Tongue (tissue), 1 donor: ENCODE measurements at regions not wholly inside any gene's neighbourhood (a gene's known extent, or its start where the extent isn't known, plus 50 kb on each side); places are given as distances from the start of the nearest gene placed in this dataset.
A peak's percentile ranks its signal among the peaks of the same experiment; 100 is the strongest.
"Not testable (repeated sequence)": the region's sequence is repeated elsewhere in the genome, so short reads cannot be mapped to it uniquely, and the experiment has no call there.

ENCODE experiments used
- DNase-seq: peaks from one replicate; pipeline ENCODE4 v3.0.0-alpha.2; 2015

DNA sequence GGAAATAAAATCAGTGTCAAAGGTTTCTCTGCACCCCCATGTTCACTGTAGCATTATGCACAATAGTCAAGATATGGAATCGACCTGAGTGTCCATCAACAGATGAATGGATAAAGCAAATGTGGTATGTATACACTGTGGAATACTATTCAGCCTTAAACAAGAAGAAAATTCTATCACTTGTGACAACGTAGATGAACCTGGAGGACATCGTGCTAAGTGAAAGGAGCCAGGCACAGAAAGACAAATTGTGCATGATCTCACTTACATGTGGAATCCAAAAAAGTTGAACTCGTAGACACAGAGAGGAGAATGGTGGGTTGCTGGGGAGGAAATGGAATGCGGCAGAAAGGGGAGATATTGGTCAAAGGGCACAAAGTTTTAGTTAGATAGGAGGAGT lies 136.3 kb upstream of the ESR1 start:
- DNase-seq: no peak

DNA sequence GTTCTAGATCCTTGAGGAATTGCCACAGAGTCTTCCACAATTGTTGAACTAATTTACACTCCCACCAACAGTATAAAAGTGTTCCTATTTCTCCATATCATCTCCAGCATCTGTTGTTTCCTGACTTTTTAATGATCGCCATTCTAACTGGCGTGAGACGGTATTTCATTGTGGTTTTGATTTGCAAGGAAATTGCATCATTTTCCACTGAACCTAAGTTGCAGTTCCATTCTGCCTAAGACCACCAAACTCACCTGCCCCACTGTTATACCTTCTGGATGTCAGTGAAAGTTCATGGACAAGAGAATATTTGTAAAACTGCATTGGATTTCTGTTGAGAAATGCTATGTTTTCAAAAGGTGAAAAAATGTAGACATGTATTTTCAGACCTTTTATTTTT lies 132.9 kb upstream of the ESR1 start:
- DNase-seq: no peak

DNA sequence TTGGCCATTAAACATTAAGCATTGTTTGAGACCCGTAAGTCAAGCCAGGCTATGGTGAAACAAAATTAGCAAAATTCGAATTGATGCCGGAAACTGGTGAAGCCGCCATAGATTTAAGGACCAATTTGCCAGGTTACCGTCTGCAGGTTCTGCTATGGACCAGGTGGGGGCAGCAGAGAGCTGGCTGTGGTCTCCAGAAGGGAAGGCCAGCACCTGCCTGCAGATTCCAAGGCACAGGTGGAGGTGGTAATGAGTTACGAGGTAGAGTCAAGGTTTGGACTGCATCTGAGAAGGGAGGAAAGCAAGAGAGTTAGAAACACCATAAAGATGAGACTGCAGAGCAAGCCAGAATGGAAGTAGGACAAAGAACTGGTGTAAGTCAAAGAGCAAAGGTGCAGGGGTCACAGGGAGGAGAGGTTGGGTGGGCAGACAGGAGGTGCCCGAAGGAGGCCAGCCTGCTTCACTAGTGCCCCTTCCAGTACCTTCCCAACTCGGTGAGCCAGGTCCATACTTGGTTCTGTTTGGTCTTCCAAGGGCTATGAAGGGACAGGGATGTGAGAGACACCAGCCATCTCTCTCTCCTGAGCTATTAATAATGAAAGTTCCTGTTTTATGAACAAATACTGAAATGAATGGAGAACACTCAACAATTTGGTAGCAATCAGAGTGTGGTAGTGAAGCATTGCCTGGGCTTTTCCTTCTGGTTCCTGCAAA lies 131.6 kb upstream of the ESR1 start:
- peak; percentile 38 for DNase-seq

DNA sequence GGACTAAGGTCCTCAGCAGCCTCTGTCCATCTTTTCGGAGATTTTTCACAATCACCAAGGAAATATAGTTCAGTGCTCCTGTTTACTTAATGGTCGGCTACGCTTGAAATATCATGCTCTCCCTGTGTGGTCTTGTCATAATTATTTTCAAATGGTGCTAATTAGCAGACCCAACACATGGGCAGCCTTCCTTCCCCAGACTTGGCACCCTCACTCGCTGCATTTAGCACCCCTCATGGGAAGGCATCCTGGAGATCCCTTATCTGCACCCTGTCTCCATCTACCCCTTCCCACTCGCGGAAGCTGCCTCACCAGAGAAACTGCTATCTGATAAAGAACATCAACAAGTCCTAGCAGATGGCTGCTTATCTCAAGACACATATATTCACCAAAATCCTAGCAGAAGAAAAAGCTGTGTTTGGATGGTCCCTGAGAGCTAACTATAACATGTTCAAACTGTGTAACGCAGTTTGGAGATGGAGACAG lies 131.0 kb upstream of the ESR1 start:
- DNase-seq: no peak

DNA sequence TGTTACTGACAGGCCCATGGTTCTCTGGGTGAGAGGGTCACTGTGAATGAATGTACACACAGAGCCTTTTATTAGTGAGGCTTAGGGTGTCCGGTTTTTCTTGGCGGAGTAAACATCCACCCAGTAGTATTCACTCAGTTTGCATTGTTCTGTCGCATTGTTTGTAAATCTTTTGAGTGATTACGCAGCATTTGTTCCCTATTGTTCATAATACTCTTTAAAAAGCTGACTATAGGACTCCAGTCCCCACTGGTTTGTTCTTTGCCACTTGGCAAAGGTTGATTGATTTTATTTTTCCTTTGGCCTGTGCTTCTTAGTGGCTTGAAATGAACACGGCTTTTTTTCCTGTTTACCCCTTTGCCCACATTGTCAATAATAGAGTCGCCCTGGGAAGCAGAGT lies 130.1 kb upstream of the ESR1 start:
- DNase-seq: no peak

DNA sequence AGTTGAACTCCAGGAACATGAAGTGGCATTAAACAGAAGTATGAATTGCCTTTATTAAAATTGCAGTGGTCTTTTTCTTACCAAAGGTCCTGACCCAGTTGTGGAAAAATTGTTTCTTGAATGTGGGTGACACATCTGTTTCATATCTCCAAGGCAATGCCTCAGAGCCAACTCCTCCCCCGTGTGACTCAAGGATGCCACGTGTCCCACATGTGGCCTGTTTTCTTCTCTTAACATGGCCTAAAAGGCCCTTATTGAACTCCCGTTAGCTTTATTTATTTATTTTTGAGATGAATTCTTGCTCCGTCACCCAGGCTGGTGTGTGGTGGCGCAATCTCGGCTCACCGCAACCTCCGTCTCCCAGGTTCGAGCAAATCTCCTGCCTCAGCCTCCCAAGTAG lies 128.4 kb upstream of the ESR1 start:
- no peak for DNase-seq

DNA sequence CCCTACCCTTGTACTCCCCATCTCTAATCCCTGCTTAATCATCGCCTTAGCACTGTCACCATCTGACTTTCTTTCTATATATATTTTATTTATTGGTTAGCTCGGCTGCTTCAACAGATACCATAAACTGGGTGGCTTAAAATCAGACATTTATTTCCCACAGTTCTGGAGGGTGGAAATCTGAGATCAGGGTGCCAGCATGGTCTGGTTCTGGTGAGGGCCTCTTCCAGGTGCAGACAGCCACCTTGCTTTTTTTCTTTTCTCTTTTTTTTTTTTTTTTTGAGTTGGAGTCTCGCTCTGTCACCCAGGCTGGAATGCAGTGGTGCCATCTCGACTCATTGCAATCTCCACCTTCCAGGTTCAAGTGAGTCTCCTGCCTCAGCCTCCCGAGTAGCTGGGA lies 127.5 kb upstream of the ESR1 start:
- DNase-seq: no peak

DNA sequence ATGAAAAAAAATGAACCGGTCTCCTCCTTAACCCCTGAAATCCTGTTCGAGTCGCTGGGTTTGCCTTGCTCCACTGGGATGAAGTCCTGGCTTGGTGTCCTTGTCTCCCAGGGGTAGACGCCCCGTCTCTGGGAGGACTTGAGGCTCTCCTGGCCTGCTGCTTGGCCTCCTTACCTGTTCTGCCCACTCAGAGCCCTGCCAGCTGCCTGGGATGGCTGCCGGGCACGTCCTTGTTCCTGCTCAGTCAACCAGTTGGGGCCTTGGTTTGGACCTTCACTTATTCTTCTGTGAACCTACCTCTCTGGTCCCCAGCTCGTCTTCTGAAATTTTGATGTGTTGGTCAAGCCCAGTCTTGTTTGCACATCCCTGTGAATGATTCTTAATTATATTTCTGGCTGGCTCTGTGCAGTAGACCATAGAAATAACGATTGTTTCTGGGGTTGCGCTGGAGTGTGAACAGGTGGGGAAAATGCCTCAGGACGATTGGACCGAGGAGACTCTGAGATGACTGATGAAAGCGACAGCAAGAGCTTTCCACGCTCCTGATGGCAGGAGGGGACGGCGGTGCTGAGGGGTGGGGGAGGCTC lies 126.5 kb upstream of the ESR1 start:
- DNase-seq: no peak

DNA sequence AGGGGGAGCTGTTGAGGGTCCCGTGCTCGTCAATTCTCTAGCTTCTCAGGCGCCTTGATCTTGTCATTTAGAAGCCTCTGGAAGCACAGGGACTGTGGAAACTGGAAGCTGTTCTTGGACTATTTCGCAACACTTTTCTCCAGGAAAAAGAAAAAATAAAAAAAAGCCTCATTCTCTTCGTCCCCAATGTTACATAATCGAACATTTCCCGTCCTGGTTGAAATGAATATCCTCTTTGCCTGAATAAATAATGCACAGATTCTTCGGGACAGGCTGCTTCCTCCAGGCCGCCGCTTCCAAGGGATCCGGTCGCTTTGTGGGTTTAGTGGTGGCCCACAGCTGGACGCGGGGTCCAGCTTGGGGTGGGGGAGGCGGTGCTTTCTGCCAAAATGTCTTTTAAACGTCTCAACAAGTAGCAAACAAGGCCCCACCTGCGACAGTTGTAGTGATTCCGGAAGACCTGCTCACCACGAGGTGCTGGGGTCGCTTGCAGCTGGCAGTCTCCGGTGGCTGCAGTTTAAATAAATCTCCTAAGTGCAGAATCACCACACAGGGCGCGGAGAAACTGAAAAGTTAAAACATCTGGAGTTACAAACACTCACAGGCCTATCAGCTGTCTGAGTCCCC lies 125.9 kb upstream of the ESR1 start:
- DNase-seq: peak; percentile 24

DNA sequence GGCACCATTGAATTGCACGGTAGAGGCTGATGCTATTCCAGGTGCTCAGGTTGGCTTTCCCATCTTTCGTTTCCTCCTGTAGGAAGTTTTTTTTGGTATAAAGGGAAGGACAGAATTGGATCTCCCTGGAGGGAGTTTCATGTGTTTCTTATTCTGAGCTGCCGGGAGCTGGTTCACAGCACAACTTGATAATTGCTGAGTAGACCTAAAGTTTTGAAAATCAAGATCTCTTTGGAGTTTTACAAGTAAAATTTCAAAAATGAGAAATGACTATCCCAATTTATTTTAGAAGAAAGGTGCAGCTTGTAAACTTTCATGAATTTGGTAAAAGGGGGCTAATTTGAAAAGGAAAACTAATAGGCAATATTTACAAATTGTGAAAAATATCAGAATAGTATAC lies 125.2 kb upstream of the ESR1 start:
- no peak for DNase-seq

DNA sequence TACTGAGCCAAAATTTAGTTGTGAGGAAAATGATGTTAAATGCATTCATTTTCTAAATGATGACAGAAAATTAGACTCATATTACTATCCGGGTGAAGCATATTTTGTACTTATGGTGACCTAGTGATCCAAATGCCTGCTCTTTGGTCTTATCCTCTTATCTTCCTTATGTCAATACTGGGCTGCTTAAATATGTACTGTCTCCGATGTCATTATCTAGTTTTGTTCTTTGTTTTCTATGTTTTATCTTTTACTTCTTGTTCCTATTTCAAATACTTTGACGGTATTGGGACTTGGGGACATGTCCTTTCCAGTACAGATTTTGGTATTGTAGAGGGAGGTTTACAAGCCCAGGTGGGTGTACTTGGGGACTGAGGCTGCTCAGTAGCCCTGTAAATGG lies 124.6 kb upstream of the ESR1 start:
- no peak for DNase-seq

DNA sequence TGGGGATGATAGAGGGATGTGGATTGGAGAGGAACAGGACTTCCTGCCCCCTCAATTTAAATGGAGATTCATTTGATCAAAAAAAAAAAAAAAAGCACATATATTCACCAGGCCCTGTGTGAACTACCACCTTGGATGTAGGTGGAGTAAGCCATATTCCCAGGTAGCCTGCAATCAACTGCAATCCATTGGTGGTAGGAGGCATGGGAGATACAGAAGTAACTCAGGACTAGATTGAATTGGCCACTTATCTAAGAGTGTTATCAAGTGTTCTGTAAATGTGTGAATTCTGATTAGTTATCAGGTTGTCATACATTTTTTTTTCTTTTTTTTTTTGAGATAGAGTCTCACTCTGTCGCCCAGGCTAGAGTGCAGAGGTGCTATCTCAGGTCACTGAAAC lies 124.1 kb upstream of the ESR1 start:
- no peak for DNase-seq

DNA sequence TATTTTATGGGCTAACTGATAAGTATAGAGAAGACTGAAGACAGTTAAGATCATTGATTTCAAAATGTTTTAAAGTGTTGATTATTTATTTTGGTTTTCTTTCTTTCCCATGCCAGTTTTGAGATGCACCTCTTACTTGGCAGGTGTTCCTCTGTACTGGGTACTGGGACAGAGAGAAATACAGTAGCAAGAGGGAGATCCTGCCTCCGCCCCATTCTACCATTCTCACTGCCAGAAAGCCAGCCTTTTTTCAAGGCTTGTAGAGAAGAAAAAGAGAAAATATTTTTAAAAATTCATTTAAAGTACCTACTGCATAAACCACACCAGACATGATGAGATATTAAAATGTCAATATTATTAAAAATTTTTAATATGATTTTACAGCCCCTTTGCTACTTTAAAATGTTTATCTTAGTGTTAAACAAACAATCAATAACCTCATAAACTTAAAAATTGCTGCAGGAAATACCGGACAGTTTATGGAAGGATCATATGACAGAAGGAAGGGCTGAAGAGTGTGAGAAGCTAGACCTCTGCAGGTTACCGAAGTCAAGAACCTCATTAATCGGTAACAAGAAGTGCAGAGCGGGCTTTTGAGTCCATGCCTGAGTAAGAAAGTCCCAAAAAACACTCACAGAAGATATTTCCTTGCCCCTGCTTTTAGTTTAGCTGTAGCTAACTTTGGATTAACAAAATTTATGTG lies 117.8 kb upstream of the ESR1 start:
- no peak for DNase-seq

DNA sequence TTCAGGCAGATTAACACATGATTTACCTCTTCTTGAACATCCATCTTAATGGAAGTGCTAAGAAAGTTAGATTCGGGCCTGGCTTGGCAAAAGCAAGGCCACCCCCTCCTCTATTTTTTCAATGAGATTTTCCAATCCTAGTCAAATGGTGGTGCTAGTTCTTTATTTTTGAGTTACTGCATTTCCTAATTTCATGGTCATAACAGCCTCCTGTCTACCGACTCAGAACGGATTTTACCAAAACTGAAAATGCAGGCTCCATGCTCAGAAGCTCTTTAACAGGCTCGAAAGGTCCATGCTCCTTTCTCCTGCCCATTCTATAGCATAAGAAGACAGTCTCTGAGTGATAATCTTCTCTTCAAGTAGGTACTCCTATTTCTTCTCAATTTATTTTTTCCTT lies 117.2 kb upstream of the ESR1 start:
- no peak for DNase-seq

DNA sequence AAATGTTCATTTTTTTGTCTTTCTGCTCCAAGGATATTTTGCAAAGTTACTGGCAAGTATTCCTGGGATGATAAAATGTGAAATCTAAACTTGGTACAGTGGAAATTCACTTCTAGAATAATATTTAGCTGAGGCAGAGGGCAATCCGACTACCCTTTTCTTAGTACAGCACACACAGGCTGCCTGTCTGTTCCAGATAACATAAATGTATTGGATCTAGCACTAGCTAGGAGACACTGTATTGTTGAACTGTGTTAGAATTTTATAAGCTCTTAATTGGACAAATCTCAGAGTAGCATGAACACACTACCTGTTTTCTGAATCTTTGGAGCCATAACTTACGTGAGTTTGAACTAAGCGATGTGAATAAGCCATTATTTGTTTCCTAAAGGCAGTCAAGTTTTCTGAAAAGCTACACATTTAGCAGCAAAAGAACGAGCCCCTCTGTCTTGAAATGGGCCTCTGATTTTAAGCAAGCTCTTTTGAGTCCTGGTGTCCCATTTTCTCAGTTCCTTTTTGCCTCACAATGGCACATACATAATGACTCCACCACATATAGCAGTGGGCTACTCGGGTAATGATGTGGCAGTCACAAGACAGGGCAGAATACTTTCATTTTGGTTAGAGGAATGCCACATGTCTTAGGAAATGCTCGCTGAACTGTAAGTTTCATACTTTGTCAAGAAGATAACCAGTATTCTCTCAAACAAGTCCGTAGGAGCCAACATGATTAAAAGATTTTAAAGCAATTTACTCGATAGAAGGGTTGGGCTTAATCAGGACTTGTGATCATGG lies 116.5 kb upstream of the ESR1 start:
- DNase-seq: no peak

DNA sequence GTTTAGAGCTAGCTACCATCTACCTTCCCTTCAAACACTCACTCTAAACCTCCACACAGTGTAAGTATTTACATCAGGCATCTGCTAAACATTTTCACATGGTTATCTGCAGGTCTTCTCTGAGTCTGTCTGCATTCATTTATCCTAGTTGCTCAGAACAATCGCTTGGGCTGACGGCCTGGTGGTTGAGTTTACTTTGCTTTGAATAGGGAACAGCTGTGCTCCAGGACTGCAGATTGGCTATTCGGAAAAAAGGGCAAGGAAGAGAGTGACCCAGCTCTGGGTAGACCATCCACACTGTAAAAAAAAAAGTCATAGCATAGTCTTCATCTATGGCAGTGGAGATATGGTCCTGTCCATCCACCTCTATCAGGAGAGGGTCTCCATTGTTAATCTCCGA lies 115.3 kb upstream of the ESR1 start:
- DNase-seq: no peak

DNA sequence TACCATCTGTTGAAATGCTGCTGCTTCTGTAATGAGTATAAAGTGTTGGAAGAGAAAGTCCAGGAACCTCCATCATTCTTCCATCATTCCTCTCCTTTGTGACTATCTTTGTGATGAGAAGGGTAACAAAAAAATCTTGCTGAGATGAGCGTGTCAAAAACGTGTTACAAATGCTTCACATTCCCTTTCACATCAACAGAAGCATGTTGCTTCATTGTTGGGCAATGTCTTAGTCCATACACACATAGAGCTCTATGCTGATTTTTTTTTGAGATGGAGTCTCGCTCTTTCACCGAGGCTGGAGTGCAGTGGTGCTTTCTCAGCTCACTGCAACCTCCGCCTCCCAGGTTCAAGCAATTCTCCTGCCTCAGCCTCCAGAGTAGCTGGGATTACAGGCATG lies 114.1 kb upstream of the ESR1 start:
- no peak for DNase-seq

DNA sequence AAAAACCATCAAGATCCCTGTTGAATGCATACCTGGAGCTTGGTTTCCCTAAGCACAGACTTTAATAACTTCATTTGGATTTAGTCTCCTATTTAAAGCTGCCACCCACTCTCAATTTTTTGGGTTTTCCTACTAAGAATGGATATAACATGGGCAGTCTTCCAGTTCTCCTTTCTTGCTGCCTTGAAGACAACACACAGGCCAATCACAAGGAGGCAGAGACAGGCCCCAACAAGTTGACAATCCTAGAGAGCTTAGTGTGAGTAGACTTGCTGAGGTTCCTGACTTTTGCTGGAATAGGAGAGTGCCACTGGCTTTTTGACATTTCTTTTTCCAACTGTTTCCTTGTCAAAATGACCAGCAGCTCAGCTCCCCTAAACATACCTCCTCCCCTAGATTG lies 112.3 kb upstream of the ESR1 start:
- DNase-seq: no peak

DNA sequence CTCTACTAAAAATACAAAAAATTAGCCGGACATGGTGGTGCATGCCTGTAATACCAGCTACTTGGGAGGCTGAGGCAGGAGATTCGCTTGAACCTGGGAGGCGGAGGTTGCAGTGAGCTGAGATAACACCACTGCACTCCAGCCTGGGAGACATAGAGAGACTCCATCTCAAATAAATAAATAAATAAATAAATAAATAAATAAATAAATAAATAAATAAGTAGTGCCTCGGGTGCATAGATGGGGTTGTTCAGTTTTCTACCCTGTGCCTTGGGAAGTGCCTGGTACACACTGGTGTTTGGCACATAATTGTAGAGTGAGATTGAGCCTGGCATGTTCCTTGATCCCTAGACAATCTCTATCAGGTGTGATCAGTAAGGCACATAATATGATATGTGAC lies 111.2 kb upstream of the ESR1 start:
- not testable (repeated sequence) for DNase-seq

DNA sequence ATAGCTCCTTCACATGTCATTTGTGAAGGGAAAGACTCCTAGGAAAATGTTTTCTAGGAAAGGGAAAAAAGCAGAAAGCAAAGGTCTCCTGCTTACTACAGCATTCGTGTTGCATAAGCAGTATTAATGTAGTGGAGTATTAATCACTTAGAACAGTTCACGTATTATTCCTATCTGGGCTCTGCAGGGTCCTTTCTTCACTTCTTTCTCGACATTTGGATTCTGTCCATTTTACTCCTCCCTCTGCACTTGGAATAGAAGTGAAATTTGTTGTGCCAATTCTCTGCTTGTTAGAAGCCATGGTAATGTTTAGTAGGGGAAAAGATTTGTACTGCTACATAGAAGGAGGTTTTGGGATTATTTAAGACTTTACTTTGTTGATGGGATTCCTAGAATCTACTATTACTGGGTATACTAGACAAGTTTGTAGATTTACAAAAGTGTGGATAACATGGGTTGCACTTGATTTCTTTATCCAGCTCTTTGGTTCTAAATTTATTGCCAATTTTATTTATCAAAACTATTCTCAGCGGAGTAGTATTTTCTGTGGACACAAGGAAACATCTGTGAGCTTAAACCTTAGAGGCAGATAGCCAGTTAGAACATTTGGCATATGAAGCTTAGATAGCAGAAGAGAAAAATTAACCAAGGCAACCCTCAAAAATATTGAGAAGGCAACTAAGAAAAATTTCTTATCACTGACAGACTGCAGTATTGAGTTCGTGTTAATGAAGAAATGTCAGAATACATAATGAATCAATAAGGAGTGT lies 108.4 kb upstream of the ESR1 start:
- peak; percentile 25 for DNase-seq

DNA sequence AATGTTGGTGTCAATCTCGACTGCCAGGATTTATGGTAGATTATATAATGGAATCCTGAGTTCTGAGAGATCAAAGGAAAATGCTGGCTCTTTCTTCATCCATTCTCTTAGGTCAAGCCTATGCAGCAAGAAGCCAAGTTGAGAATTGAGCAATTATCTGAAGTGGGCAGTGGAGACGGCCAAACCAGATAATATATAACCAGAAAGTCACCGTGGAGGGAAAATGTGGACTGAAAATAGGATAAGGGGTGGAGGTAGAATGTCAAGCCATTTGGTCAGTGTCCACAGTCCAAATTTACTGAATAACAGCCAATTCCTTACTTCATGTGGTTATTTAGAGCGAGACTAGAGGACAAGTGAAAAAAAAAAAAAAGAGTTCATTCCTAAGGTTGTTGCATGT lies 107.8 kb upstream of the ESR1 start:
- no peak for DNase-seq
